IMR-90 (cell line): ENCODE measurements at regions not wholly inside any gene's neighbourhood (a gene's known extent, or its start where the extent isn't known, plus 50 kb on each side); places are given as distances from the start of the nearest gene placed in this dataset.

ENCODE experiments used
- ATAC-seq: fragments of 200-7000 bp; cut with Tn5 transposase; 2 replicates; pipeline ENCODE4 v1.9.1; 2020; ENCODE audit warnings: low read depth, mild to moderate bottlenecking, moderate library complexity
- BruUV-seq: library from RNA; stranded (reverse); fragments of 400-500 nt; replicated peaks from 2 replicates; lab custom pipeline; 2021; lab: Mats Ljungman, UMichigan
- CTCF ChIA-PET: fragments of 300-600 bp; formaldehyde crosslinking; extraction: SDS; loops from one replicate; lab custom pipeline; 2021; ENCODE audit warnings: antibody characterized with exemption; lab: Yijun Ruan, JAX
- POLR2A ChIA-PET: fragments of 300-600 bp; sonication (Branson Sonifier 250); formaldehyde crosslinking; loops from one replicate; lab custom pipeline; 2022; ENCODE audit warnings: antibody characterized with exemption; ENCODE audit not compliant: unreplicated experiment; lab: Charles Lee
- DNase-seq: peaks from one replicate; pipeline ENCODE4 v3.0.0; 2013
- H2AFZ ChIP-seq: replicated peaks from 2 replicates; pipeline ENCODE3; 2013; ENCODE audit warnings: low read length, mild to moderate bottlenecking; ENCODE audit not compliant: poor library complexity
- H2AK5ac ChIP-seq: 2 replicates; pipeline ENCODE4 v1.6.1; 2013; ENCODE audit warnings: low read depth, low read length, inconsistent platforms
- H2AK9ac ChIP-seq: replicated peaks from 2 replicates; pipeline ENCODE3; 2013; ENCODE audit warnings: mild to moderate bottlenecking, low read depth, low read length, moderate library complexity; ENCODE audit not compliant: poor library complexity
- H2BK120ac ChIP-seq: 2 replicates; pipeline ENCODE4 v1.6.1; 2013; ENCODE audit warnings: low read depth, low read length, inconsistent platforms
- H2BK15ac ChIP-seq: 3 replicates; pipeline ENCODE4 v1.6.1; 2013; ENCODE audit warnings: low read depth, low read length, inconsistent platforms
- H2BK20ac ChIP-seq: 2 replicates; pipeline ENCODE4 v1.6.1; 2013; ENCODE audit warnings: low read depth, mild to moderate bottlenecking, inconsistent platforms, low read length, moderate library complexity
- H2BK5ac ChIP-seq: 2 replicates; pipeline ENCODE4 v1.6.1; 2013; ENCODE audit warnings: mild to moderate bottlenecking, low read depth, low read length, inconsistent platforms; ENCODE audit not compliant: poor library complexity, severe bottlenecking
- H3K14ac ChIP-seq: replicated peaks from 2 replicates; pipeline ENCODE4 v1.6.1; 2013; ENCODE audit warnings: low read depth, low read length, inconsistent platforms
- H3K18ac ChIP-seq: 2 replicates; pipeline ENCODE4 v1.6.1; 2013; ENCODE audit warnings: low read depth, low read length, control low read depth
- H3K23ac ChIP-seq: 2 replicates; pipeline ENCODE4 v1.6.1; 2013; ENCODE audit warnings: low read depth, low read length, inconsistent platforms
- H3K27ac ChIP-seq: 2 replicates; pipeline ENCODE4 v1.5.1; 2013; ENCODE audit warnings: mild to moderate bottlenecking, control low read depth, low read length; ENCODE audit not compliant: insufficient read depth
- H3K27me3 ChIP-seq: 2 replicates; pipeline ENCODE4 v1.6.1; 2013; ENCODE audit warnings: low read length; ENCODE audit not compliant: control insufficient read depth, insufficient read depth
- H3K36me3 ChIP-seq: 2 replicates; pipeline ENCODE4 v1.6.1; 2013; ENCODE audit warnings: low read length, mixed read lengths; ENCODE audit not compliant: control insufficient read depth, insufficient read depth
- H3K4ac ChIP-seq: 2 replicates; pipeline ENCODE4 v1.6.1; 2013; ENCODE audit warnings: low read depth, low read length, inconsistent platforms
- H3K4me1 ChIP-seq: 2 replicates; pipeline ENCODE4 v1.6.1; 2013; ENCODE audit warnings: low read length, mixed read lengths; ENCODE audit not compliant: control insufficient read depth, insufficient read depth
- H3K4me2 ChIP-seq: 2 replicates; pipeline ENCODE4 v1.6.1; 2013; ENCODE audit warnings: low read depth, mild to moderate bottlenecking, control low read depth, low read length, moderate library complexity
- H3K4me3 ChIP-seq: 2 replicates; pipeline ENCODE4 v1.5.1; 2013; ENCODE audit warnings: low read depth, mild to moderate bottlenecking, control low read depth, low read length, moderate library complexity; ENCODE audit not compliant: insufficient read depth
- H3K56ac ChIP-seq: 2 replicates; pipeline ENCODE4 v1.6.1; 2013; ENCODE audit warnings: low read length, inconsistent platforms; ENCODE audit not compliant: insufficient read depth; ENCODE audit errors: extremely low read depth
- H3K79me1 ChIP-seq, 2 experiments: 2 replicates each; pipeline ENCODE4 v1.6.1; 2013; ENCODE audit warnings: low read length in 2 of 2, inconsistent platforms in 1 of 2, low read depth in 1 of 2
- H3K9ac ChIP-seq: 2 replicates; pipeline ENCODE4 v1.6.1; 2013; ENCODE audit warnings: low read depth, low read length, control low read depth
- H3K9me1 ChIP-seq: 2 replicates; pipeline ENCODE4 v1.6.1; 2013; ENCODE audit warnings: low read length, inconsistent platforms; ENCODE audit not compliant: insufficient read depth
- H3K9me3 ChIP-seq: 2 replicates; pipeline ENCODE4 v1.6.1; 2013; ENCODE audit warnings: low read length; ENCODE audit not compliant: control insufficient read depth, insufficient read depth
- H4K20me1 ChIP-seq: 2 replicates; pipeline ENCODE4 v1.6.1; 2013; ENCODE audit warnings: low read length, inconsistent platforms; ENCODE audit not compliant: insufficient read depth
- H4K5ac ChIP-seq: 2 replicates; pipeline ENCODE4 v1.6.1; 2013; ENCODE audit warnings: mild to moderate bottlenecking, low read depth, low read length, control low read depth
- H4K8ac ChIP-seq, 2 experiments: 2 replicates each; pipeline ENCODE4 v1.6.1; 2013; ENCODE audit warnings: low read depth in 2 of 2, low read length in 2 of 2, control low read depth in 1 of 2, inconsistent platforms in 1 of 2
- H4K91ac ChIP-seq: 2 replicates; pipeline ENCODE4 v1.6.1; 2013; ENCODE audit warnings: low read depth, low read length, inconsistent platforms; ENCODE audit not compliant: insufficient read depth
- CEBPB ChIP-seq: IDR thresholded peaks from 2 replicates; pipeline ENCODE4 v1.6.1; 2012; ENCODE audit warnings: low read depth, low read length, improper control_type of control experiment
- MAFK ChIP-seq: IDR thresholded peaks from 2 replicates; pipeline ENCODE4 v1.6.1; 2012; ENCODE audit warnings: low read depth, low read length, improper control_type of control experiment
- MAZ ChIP-seq: IDR thresholded peaks from 2 replicates; pipeline ENCODE4 v1.6.1; 2012; ENCODE audit warnings: low read depth, mild to moderate bottlenecking, low read length, improper control_type of control experiment, moderate library complexity, borderline replicate concordance
- MXI1 ChIP-seq: IDR thresholded peaks from 2 replicates; pipeline ENCODE4 v1.6.1; 2012; ENCODE audit warnings: low read depth, mild to moderate bottlenecking, low read length, moderate library complexity, borderline replicate concordance
- NFE2L2 ChIP-seq: fragments of 150-350 bp; IDR thresholded peaks from 2 replicates; pipeline ENCODE4 v1.6.1; 2016; ENCODE audit warnings: low read depth, mild to moderate bottlenecking, low read length
- POLR2A ChIP-seq: IDR thresholded peaks from 2 replicates; pipeline ENCODE4 v1.6.1; 2012; ENCODE audit warnings: mild to moderate bottlenecking, low read depth, low read length
- RAD21 ChIP-seq: IDR thresholded peaks from 2 replicates; pipeline ENCODE4 v1.6.1; 2012; ENCODE audit warnings: low read length, improper control_type of control experiment
- RFX5 ChIP-seq: IDR thresholded peaks from 2 replicates; pipeline ENCODE4 v1.8.0; 2012; ENCODE audit warnings: low read depth, mild to moderate bottlenecking, low read length, moderate library complexity
- SMC3 ChIP-seq: fragments of 150-350 bp; IDR thresholded peaks from 2 replicates; pipeline ENCODE4 v1.6.1; 2016; ENCODE audit warnings: low read depth, mild to moderate bottlenecking, antibody characterized with exemption, low read length, moderate library complexity
- WGBS, 2 experiments: methylation state at CpG; one replicate each; pipeline versions ENCODE4 v1.1.5 to v1.1.7; 2013; ENCODE audit warnings: missing lambda C conversion rate in 2 of 2; ENCODE audit not compliant: insufficient read length in 1 of 2; ENCODE audit errors: extremely low coverage in 2 of 2; 5-methylcytosine and 5-hydroxymethylcytosine counted together
- dilution Hi-C: fragments of 300-500 bp; cut with HindIII; formaldehyde crosslinking; loops from one replicate; pipeline ENCODE4 v1.14.3; 2018; ENCODE audit warnings: low sequenced_read_pairs; ENCODE audit not compliant: unreplicated experiment
- in situ Hi-C: fragments of 300-500 bp; cut with MboI; formaldehyde crosslinking; loops from 3 replicates; pipeline ENCODE4 v1.14.3; 2019; ENCODE audit warnings: low sequenced_read_pairs, inconsistent platforms, mixed read lengths
- intact Hi-C: fragments of 100-400 bp; cut with micrococcal nuclease; formaldehyde crosslinking; loops from 2 replicates; pipeline ENCODE4 v1.10.0; 2022
- TF ChIP-seq, protein P1 (sequence below): conservative IDR thresholded peaks from 2 replicates; pipeline ENCODE4 v1.5.1; 2012; ENCODE audit warnings: mild to moderate bottlenecking, low read depth, low read length, improper control_type of control experiment
- TF ChIP-seq, protein P2 (sequence below): fragments of 150-350 bp; IDR thresholded peaks from 2 replicates; pipeline ENCODE4 v1.6.1; 2016; ENCODE audit warnings: low read depth, mild to moderate bottlenecking, low read length, moderate library complexity, borderline replicate concordance

DNA sequence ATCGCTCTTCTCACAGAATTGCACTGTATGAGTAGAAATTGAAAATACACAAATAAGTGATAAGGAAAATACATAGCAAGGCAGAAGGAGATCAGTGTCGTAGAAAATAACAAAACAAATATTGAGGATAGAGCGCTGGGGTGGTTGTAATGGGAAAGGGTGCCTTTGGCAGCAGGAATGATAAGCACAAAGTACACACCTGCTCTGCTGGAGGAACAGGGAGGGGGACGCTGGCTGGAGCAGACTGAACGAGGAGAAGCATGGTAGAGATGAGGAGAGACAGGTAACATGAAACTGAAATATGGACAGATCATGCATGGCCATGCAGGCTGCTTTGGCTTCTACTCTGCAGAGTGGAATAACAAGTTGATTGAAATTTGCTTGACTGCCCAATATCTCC is 181.2 kb upstream of the FSHR start:
- in situ Hi-C loops = no loop called here
- H3K4me1 ChIP-seq = no peaks in the 10 kb centered on the region
- H3K9ac ChIP-seq = no peak overlapping the region
- H3K23ac ChIP-seq = no peak overlapping the region
- no peak overlapping the region for H3K27ac ChIP-seq
- no peak overlapping the region for H2BK5ac ChIP-seq
- no peak overlapping the region for H2BK15ac ChIP-seq
- H2BK120ac ChIP-seq = no peak overlapping the region
- POLR2A ChIA-PET = no interaction called here
- H3K36me3 ChIP-seq = no peaks in the 10 kb centered on the region
- H3K9me1 ChIP-seq = no peaks in the 10 kb centered on the region
- no peak for DNase-seq
- H3K4me2 ChIP-seq = no peak overlapping the region
- no peaks in the 10 kb centered on the region for H3K79me1 ChIP-seq
- no TSS peak for BruUV-seq
- H4K91ac ChIP-seq = no peak overlapping the region
- 13% methylated on average over 2 of the region's 5 CpGs; no CpG with 5 or more reads in 1 of the 2 experiments for WGBS, 2 experiments
- dilution Hi-C loops = no loop called here
- H4K8ac ChIP-seq = no peak overlapping the region
- no peak overlapping the region for H2AK9ac ChIP-seq
- no peaks in the 10 kb centered on the region for H3K27me3 ChIP-seq
- no peak overlapping the region for H2AK5ac ChIP-seq
- peaks cover 4% of the 10 kb centered on the region for H3K9me3 ChIP-seq
- H3K14ac ChIP-seq = no peak overlapping the region
- no peak overlapping the region for H2AFZ ChIP-seq
- no peak overlapping the region for H3K18ac ChIP-seq
- H4K5ac ChIP-seq = no peak overlapping the region
- H2BK20ac ChIP-seq = no peak overlapping the region
- TF ChIP-seq RFX5 (no peak), MAZ (no peak), CEBPB (no peak), NFE2L2 (no peak), SMC3 (no peak), MAFK (no peak), RAD21 (no peak), POLR2A (no peak), MXI1 (no peak)
- TF ChIP-seq, protein P1, sequence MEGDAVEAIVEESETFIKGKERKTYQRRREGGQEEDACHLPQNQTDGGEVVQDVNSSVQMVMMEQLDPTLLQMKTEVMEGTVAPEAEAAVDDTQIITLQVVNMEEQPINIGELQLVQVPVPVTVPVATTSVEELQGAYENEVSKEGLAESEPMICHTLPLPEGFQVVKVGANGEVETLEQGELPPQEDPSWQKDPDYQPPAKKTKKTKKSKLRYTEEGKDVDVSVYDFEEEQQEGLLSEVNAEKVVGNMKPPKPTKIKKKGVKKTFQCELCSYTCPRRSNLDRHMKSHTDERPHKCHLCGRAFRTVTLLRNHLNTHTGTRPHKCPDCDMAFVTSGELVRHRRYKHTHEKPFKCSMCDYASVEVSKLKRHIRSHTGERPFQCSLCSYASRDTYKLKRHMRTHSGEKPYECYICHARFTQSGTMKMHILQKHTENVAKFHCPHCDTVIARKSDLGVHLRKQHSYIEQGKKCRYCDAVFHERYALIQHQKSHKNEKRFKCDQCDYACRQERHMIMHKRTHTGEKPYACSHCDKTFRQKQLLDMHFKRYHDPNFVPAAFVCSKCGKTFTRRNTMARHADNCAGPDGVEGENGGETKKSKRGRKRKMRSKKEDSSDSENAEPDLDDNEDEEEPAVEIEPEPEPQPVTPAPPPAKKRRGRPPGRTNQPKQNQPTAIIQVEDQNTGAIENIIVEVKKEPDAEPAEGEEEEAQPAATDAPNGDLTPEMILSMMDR = no peak
- TF ChIP-seq, protein P2, sequence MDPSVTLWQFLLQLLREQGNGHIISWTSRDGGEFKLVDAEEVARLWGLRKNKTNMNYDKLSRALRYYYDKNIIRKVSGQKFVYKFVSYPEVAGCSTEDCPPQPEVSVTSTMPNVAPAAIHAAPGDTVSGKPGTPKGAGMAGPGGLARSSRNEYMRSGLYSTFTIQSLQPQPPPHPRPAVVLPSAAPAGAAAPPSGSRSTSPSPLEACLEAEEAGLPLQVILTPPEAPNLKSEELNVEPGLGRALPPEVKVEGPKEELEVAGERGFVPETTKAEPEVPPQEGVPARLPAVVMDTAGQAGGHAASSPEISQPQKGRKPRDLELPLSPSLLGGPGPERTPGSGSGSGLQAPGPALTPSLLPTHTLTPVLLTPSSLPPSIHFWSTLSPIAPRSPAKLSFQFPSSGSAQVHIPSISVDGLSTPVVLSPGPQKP = no peak
- intact Hi-C loops = no loop called here
- no peak for ATAC-seq
- no peaks in the 10 kb centered on the region for H4K20me1 ChIP-seq
- H3K4ac ChIP-seq = no peak overlapping the region
- no peak overlapping the region for H3K4me3 ChIP-seq
- no peak overlapping the region for H3K56ac ChIP-seq
- CTCF ChIA-PET = no interaction called here
